ENCODE measurements at regions not wholly inside any gene's neighbourhood (a gene's known extent, or its start where the extent isn't known, plus 50 kb on each side); places are given as distances from the start of the nearest gene placed in this dataset.
"Not testable (repeated sequence)": the region's sequence is repeated elsewhere in the genome, so short reads cannot be mapped to it uniquely, and the experiment has no call there.

- DNase-seq (ENCODE audit: low spot score): no peak
These were observed 51.1 kb upstream of the JADE1 start for GRCh38 chr4:128758314-128758922.

DNA sequence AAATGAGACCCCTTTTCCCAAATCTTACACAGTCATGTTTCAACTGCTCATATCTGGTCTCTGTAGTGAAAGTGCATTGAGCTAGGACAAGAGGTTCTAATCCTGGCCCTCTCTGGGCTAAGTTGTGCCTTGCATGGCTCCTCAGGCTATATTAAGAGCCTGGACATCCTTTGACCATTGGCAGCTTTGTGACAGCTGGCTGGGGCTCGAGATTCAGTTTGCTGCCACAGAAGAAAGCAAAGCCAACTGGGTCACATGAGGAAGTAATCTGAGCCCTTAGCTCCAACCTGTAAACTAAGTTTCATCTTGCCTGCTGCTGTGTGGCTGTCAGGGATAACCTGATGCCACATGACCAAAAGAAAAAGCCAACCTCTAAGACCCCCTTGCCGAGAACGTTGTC is 51.8 kb upstream of the JADE1 start:
- DNase-seq (ENCODE audit: low spot score): no peak

DNA sequence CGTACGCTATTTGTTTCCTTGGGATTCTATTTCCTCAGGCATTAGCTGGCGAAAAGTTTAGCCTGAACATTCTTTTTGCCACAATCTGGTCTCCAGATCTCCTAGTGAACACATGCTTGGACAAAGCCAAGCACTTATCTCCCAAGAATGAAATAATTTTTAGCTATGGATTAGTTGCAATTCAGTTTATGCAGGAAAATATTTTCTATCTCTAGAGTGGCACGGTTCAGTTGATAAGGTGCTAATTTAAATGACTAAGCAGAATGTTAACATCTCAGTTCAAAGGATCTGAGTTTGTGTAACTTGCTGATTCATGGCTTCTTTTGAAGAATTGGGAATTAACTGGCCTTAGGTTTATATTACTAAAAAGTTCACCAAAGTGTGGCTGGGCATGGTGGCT is 58.1 kb upstream of the JADE1 start:
- no peak for DNase-seq (ENCODE audit: low spot score)

DNA sequence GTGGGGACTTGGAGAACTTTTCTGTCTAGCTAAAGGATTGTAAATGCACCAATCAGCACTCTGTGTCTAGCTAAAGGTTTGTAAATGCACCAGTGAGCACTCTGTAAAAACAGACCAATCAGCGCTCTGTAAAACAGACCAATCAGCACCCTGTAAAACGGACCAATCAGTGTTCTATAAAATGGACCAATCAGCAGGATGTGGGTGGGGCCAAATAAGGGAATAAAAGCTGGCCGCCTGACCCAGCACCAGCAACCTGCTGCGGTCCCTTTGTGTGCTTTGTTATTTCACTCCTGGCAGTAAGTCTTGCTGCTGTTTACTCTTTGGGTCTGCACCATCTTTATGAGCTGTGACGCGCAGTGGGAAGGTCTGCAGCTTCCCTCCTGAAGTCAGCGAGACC is 67.8 kb upstream of the JADE1 start:
- DNase-seq (ENCODE audit: low spot score): not testable (repeated sequence)

DNA sequence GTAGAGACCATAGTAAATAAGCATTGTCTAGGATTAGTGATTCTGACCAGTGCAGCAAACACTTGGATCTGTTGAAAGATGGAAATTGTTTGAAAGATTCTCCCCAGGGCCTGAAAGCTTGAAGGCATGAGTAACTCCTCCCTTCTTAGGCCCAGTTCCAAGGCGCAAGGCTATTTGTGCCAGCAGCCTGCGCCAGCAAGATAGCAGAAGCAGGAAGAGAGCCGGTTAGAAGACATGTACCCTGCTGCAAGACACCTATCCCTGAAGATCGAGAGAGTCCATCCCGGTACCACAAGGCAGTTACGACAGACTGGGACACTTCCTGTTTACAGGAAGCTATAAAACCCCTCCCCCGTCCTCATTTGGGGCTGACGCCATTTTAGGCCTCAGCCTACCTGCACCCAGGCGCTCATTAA is 72.4 kb upstream of the JADE1 start:
- DNase-seq (ENCODE audit: low spot score): no peak

DNA sequence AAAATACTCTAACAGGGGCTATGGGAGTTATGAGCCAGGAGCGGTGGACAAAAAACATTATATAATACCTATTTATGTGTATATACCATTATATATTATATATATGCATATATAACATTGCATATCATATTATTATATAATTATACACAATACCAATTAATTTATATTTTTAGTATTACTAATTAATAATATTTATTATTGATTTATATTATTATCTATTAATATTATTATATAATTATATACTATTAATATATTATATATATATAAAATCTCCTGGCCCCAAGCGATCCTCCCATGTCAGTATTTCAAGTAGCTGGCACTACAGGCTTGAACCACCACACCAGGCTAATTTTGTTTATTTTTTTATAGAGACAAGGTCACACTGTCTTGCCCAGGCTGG is 73.8 kb upstream of the JADE1 start:
- no peak for DNase-seq (ENCODE audit: low spot score)

GRCh38 chr4:128728190-128728589 is 81.3 kb upstream of the JADE1 start:
- no peak for DNase-seq (ENCODE audit: low spot score)

- DNase-seq (ENCODE audit: low spot score): no peak
These were observed 81.8 kb upstream of the JADE1 start for GRCh38 chr4:128727658-128728057.

GRCh38 chr4:128725405-128726055 is 84.0 kb upstream of the JADE1 start:
- DNase-seq (ENCODE audit: low spot score): no peak

DNA sequence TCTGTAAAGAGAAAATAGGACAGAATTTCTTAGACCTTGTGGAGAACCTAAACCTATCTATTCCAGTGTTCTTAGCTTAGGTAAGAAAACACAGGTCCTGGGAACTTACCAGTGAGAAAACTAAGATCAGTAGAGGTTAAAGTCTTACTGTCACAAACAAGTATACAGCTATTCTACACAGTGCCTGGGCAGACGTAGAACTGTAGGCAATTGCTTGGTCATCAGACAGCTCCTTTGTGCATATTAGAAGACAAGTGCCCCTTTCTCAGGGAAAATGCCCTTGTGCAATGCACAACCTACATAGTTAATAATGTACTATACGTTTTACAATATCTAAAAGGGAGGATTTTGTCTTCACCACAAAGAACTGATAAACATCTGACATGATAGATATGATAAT is 86.6 kb upstream of the JADE1 start:
- no peak for DNase-seq (ENCODE audit: low spot score)

DNA sequence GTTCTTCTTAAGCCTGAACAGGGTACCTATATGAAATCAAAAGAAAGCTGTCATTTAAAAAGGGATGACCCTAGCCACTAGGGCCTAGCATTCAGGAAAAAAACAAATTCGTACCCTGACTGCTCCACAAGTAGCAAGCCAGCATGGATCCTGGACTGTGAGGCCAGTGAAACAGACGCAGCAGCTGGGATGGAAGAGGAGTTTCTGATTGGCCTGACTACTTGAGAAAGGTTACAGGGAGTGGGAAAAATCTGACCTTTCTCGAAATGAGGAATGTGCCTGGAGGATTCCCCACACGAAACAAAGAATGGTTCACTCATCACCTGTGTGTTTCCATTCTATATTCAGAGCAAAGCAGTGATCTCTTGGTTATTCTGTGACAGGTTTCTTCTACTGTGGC is 87.6 kb upstream of the JADE1 start:
- DNase-seq (ENCODE audit: low spot score): no peak

DNA sequence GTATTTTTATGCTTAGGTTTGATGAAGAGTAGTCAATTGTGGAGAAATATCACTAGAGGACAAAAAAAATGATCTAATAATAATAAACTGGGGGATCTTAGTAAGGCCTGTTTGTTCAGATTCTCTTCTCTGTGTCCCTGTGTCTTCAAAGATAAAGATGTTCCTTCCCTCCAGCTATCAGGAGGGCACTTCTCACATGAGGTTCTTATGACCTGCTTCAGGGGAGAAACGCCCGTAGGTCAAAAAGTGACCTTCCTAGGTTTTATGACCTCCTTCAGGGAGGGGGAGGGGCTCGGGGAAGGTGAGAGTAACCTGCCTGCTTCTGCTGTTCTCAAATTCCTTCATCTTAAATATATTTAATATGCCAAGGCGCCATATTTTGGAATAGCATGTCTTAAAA is 89.2 kb upstream of the JADE1 start:
- no peak for DNase-seq (ENCODE audit: low spot score)

GRCh38 chr4:128718768-128719167 is 90.7 kb upstream of the JADE1 start:
- DNase-seq (ENCODE audit: low spot score): no peak

GRCh38 chr4:128716338-128716737 is 93.2 kb upstream of the JADE1 start:
- DNase-seq (ENCODE audit: low spot score): no peak

DNA sequence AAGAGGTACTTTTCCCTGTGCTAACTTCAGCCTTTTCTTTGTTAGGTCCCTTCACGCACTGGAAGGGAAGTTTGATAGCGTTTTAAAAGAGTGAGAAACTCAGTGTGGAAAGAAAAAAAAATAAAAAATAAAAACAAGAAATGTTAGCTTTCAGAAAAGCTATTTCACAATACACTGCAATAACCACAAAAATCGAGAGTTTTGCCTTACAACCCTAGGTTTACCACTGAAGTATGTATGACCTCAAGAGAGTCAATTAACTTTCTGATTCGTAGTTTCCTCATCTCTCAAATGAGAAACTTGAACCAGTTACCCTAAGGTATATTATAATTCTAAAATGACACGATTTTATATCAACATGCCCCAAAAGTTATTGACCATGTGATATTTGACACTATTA is 93.9 kb upstream of the JADE1 start:
- DNase-seq (ENCODE audit: low spot score): no peak

DNA sequence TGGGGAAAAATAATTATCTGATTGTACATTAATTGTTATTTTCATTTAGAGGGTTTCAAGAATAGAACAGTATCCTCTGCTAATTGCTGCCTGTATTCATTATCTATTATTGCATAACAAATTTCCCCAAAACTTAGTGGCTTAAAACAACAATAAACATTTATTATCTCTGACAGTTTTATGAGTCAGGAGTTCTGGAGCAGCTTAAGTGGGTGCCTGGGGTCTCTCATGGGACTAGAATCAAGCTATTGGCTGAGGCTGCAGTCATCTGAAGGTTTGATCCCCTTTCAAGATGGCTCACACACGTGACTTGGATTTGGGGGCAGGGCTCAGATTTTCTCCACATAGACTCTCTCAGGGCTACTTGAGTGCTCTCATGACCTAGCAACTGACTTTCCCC is 98.1 kb upstream of the JADE1 start:
- DNase-seq (ENCODE audit: low spot score): peak; percentile 13

GRCh38 chr4:128709268-128709667 is 100.2 kb upstream of the JADE1 start:
- DNase-seq (ENCODE audit: low spot score): no peak

GRCh38 chr4:128707864-128708263 is 101.6 kb upstream of the JADE1 start:
- no peak for DNase-seq (ENCODE audit: low spot score)

GRCh38 chr4:128703948-128704347 is 105.6 kb upstream of the JADE1 start:
- DNase-seq (ENCODE audit: low spot score): no peak

- no peak for DNase-seq (ENCODE audit: low spot score)
These were observed 108.7 kb upstream of the JADE1 start for GRCh38 chr4:128700659-128701350.

DNA sequence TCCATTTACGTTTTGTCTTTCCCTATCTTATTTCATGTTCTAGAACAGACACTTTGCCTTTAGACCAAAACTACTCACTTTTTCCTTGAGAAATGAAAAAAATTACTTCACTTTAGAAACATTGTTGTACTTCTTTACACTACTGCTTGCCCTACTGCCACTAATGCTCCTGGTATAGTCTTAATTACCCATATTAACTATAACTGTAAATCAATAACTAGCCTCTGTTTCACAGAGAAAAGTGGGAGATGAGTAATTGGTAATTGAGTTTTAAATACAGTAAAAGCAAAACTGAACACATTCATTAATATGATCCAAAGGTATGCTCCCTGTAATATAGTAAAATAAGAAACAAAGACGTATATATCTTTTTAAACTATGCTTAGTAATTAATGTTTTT is 111.1 kb upstream of the JADE1 start:
- no peak for DNase-seq (ENCODE audit: low spot score)

DNA sequence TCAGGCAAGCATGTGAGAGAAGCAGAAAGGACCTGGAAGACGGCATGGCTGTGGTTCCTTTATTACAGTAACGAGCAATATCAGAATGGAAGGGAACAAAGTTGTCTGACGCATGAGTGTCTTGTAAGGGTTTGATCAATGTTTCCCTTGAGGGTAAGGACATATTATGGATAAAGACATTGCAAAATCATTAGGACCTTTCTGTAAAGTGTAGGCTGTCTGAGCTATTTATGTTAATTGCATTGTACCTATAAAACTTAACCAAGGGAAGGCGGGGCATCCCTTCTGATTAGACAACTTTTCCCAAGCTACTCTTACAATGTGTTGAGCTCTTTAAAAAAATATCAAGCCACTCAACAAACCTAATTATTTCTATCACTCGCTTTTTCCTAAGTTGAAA is 112.2 kb upstream of the JADE1 start:
- DNase-seq (ENCODE audit: low spot score): no peak

DNA sequence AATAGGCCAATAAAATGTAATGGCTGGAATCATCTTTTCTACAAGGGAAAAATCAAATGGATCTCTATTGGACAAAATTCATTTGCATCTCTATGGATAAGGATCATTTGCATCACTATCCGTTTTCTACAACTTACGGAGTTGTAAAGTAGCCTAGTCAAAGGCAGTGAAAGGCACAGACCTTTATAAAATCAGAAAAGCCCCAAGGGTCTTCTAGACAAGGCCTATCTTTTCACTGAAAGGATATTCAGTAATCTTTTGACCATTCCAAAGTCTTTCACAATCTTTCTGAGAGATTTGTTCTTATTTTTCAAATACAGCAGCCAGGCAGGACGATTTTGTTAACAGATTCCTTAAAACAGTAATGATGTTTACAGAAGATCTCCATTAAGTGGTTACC is 119.5 kb upstream of the JADE1 start:
- DNase-seq (ENCODE audit: low spot score): no peak
